WTC11 (cell line): ENCODE measurements at regions not wholly inside any gene's neighbourhood (a gene's known extent, or its start where the extent isn't known, plus 50 kb on each side); places are given as distances from the start of the nearest gene placed in this dataset.
"Not testable (repeated sequence)": the region's sequence is repeated elsewhere in the genome, so short reads cannot be mapped to it uniquely, and the experiment has no call there.

Experiments
- ATAC-seq: fragments of 200-7000 bp; cut with Tn5 transposase; 2 replicates; pipeline ENCODE4 v1.10.0; 2021; ENCODE audit warnings: mild to moderate bottlenecking, moderate library complexity
- CTCF ChIA-PET: fragments of 300-600 bp; sonication (Branson Sonifier 250); formaldehyde crosslinking; loops from one replicate; lab custom pipeline; 2021; ENCODE audit warnings: antibody characterized with exemption; lab: Charles Lee
- POLR2A ChIA-PET: fragments of 350-600 bp; sonication (Branson Sonifier 250); formaldehyde crosslinking; loops from one replicate; lab custom pipeline; 2021; ENCODE audit warnings: antibody characterized with exemption; lab: Charles Lee
- DNase-seq: peaks from one replicate; pipeline ENCODE4 v3.0.0; 2021; ENCODE audit warnings: low spot score
- H3K27ac Mint-ChIP-seq: 2 replicates; pipeline ENCODE4 v1.8.0; 2021; ENCODE audit warnings: mixed read lengths
- H3K27me3 Mint-ChIP-seq: 2 replicates; pipeline ENCODE4 v1.8.0; 2021; ENCODE audit warnings: low read depth, mild to moderate bottlenecking, moderate library complexity, mixed read lengths
- H3K36me3 Mint-ChIP-seq: 2 replicates; pipeline ENCODE4 v1.8.0; 2021; ENCODE audit warnings: mixed read lengths
- H3K4me1 Mint-ChIP-seq: 2 replicates; pipeline ENCODE4 v1.8.0; 2022; ENCODE audit warnings: mixed read lengths
- H3K4me3 Mint-ChIP-seq: 2 replicates; pipeline ENCODE4 v1.8.0; 2021; ENCODE audit warnings: mild to moderate bottlenecking, moderate library complexity, mixed read lengths
- H3K9me3 Mint-ChIP-seq: 2 replicates; pipeline ENCODE4 v1.8.0; 2021; ENCODE audit warnings: mixed read lengths
- ATF1 ChIP-seq: sonication (generic); formaldehyde crosslinking; IDR thresholded peaks from 2 replicates; pipeline ENCODE4 v1.8.1; 2023; ENCODE audit warnings: mild to moderate bottlenecking, moderate library complexity, missing genetic modification reagents
- CBFB ChIP-seq: sonication (generic); formaldehyde crosslinking; IDR thresholded peaks from 2 replicates; pipeline ENCODE4 v1.8.1; 2022; ENCODE audit warnings: mild to moderate bottlenecking, low read depth, missing genetic modification reagents
- ERG ChIP-seq: fragments of 250-450 bp; sonication (Bioruptor Pico); IDR thresholded peaks from 2 replicates; pipeline ENCODE4 v1.8.0; 2021; ENCODE audit warnings: mild to moderate bottlenecking
- SMAD3 ChIP-seq: sonication (generic); formaldehyde crosslinking; IDR thresholded peaks from 2 replicates; pipeline ENCODE4 v1.8.0; 2022; ENCODE audit warnings: missing genetic modification reagents, mild to moderate bottlenecking, borderline replicate concordance
- ZBTB43 ChIP-seq: sonication (generic); formaldehyde crosslinking; IDR thresholded peaks from 2 replicates; pipeline ENCODE4 v1.8.1; 2023; ENCODE audit warnings: mild to moderate bottlenecking, missing genetic modification reagents
- ZNF232 ChIP-seq: sonication (generic); formaldehyde crosslinking; IDR thresholded peaks from 2 replicates; pipeline ENCODE4 v1.8.0; 2022; ENCODE audit warnings: mild to moderate bottlenecking, missing genetic modification reagents
- TF ChIP-seq, protein P1 (sequence below): fragments of 250-450 bp; sonication (Bioruptor Pico); conservative IDR thresholded peaks from 2 replicates; pipeline ENCODE4 v1.9.0; 2021; ENCODE audit warnings: mild to moderate bottlenecking
- TF ChIP-seq, protein P2 (sequence below): sonication (generic); formaldehyde crosslinking; IDR thresholded peaks from 2 replicates; pipeline ENCODE4 v1.8.0; 2023; ENCODE audit warnings: missing genetic modification reagents, mild to moderate bottlenecking, borderline replicate concordance
- TF ChIP-seq, protein P3 (sequence below): sonication (generic); formaldehyde crosslinking; IDR thresholded peaks from 2 replicates; pipeline ENCODE4 v1.8.0; 2022; ENCODE audit warnings: mild to moderate bottlenecking, missing genetic modification reagents

DNA sequence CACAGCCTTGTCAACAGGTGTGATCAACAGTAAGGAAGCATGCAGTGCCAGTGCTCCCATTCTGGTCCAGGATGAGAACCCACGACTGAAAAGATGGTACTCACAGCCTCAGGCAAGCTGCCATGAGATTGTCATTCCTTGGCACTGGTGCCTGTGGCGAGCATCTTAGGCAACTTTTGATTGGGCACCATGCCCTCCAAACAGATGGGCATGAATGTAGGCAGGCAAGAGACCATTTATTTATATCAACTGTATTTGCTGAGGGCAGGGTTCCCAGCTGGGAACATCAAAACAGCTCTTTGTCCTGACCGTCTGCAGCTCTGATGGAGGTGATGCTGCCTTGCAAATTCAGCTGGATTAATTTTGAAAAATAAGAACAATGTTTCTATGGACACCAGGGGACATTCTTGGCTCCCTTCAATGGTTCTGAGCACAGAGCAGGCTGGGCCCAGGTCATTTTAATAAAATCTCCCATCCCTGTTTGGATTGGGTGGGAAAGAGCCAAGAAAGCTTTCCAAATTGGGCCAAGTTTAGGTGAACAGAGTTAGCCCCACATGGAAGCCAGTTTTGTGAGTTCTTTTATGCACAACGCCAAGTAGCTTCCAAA is 522.5 kb downstream of the RMST start (continued):
- TF ChIP-seq ZBTB43 (CRISPR knock-in tag) (no peak), ATF1 (CRISPR knock-in tag) (no peak)

DNA sequence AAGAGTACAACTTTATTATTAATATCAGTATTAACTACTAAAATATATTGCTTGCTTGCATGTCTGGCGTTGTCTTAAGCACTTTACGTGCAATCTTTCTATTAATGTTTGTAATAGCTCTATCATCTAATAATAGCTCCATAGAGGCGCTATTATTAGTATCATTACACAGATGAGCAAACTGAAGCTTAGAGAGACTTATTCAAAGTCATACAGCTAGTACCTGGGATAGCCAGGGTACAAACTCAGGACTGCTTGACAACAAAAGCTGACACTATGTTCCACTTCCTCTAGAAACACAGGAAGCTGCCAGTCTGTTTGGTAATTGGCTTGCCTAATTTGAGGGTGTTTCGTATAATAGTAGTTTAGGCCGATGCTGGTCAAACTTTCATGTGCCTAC is 523.2 kb downstream of the RMST start:
- H3K27me3 Mint-ChIP-seq = peaks cover 4% of the 10 kb centered on the region; the same call in 1 of the 2 replicates
- ChIA-PET CTCF (no interaction called here), POLR2A (no interaction called here)
- no peak for DNase-seq
- ATAC-seq = no peak
- no peaks in the 10 kb centered on the region for H3K36me3 Mint-ChIP-seq
- no peak for TF ChIP-seq SMAD3 (CRISPR knock-in tag)
- TF ChIP-seq, protein P1, sequence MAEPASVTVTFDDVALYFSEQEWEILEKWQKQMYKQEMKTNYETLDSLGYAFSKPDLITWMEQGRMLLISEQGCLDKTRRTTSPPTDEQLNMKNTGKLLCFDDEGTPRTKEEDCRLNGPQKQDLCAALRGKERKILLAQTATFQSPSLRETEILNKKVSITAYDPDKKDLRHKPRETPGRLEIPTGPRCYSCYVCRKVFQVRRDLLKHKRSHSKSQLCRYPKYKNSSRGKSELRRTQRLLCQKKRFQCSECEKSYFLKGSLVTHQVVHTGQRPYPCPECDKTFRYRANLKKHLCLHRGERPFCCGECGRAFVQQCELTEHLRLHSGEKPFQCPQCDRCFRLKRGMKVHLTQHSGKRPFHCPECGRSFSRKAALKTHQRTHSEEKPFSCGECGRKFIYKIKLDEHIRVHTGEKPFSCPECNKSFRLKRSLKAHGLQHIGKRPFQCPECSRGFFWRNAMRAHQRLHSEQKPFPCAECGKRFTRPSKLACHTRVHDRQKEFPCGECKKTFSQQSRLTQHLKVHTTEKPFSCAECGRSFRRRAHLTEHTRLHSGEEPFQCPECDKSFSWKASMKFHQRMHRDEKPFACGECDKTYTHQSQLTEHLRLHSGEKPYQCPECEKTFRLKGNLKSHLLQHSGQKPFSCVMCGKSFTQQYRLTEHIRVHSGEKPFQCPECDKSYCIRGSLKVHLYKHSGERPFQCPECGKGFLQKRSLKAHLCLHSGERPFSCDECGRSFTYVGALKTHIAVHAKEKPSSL (CRISPR knock-in tag) = no peak
- TF ChIP-seq ZNF232 = no peak
- TF ChIP-seq, protein P2, sequence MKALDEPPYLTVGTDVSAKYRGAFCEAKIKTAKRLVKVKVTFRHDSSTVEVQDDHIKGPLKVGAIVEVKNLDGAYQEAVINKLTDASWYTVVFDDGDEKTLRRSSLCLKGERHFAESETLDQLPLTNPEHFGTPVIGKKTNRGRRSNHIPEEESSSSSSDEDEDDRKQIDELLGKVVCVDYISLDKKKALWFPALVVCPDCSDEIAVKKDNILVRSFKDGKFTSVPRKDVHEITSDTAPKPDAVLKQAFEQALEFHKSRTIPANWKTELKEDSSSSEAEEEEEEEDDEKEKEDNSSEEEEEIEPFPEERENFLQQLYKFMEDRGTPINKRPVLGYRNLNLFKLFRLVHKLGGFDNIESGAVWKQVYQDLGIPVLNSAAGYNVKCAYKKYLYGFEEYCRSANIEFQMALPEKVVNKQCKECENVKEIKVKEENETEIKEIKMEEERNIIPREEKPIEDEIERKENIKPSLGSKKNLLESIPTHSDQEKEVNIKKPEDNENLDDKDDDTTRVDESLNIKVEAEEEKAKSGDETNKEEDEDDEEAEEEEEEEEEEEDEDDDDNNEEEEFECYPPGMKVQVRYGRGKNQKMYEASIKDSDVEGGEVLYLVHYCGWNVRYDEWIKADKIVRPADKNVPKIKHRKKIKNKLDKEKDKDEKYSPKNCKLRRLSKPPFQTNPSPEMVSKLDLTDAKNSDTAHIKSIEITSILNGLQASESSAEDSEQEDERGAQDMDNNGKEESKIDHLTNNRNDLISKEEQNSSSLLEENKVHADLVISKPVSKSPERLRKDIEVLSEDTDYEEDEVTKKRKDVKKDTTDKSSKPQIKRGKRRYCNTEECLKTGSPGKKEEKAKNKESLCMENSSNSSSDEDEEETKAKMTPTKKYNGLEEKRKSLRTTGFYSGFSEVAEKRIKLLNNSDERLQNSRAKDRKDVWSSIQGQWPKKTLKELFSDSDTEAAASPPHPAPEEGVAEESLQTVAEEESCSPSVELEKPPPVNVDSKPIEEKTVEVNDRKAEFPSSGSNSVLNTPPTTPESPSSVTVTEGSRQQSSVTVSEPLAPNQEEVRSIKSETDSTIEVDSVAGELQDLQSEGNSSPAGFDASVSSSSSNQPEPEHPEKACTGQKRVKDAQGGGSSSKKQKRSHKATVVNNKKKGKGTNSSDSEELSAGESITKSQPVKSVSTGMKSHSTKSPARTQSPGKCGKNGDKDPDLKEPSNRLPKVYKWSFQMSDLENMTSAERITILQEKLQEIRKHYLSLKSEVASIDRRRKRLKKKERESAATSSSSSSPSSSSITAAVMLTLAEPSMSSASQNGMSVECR (CRISPR knock-in tag) = no peak
- TF ChIP-seq, protein P3, sequence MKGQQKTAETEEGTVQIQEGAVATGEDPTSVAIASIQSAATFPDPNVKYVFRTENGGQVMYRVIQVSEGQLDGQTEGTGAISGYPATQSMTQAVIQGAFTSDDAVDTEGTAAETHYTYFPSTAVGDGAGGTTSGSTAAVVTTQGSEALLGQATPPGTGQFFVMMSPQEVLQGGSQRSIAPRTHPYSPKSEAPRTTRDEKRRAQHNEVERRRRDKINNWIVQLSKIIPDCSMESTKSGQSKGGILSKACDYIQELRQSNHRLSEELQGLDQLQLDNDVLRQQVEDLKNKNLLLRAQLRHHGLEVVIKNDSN (CRISPR knock-in tag) = no peak
- TF ChIP-seq CBFB (CRISPR knock-in tag) = no peak
- no peak for TF ChIP-seq ERG (CRISPR knock-in tag)
- H3K27ac Mint-ChIP-seq = no peak overlapping the region
- peaks cover 1% of the 10 kb centered on the region; the same call in 1 of the 2 replicates for H3K4me1 Mint-ChIP-seq
- H3K4me3 Mint-ChIP-seq = no peak overlapping the region
- peaks cover 8% of the 10 kb centered on the region for H3K9me3 Mint-ChIP-seq

DNA sequence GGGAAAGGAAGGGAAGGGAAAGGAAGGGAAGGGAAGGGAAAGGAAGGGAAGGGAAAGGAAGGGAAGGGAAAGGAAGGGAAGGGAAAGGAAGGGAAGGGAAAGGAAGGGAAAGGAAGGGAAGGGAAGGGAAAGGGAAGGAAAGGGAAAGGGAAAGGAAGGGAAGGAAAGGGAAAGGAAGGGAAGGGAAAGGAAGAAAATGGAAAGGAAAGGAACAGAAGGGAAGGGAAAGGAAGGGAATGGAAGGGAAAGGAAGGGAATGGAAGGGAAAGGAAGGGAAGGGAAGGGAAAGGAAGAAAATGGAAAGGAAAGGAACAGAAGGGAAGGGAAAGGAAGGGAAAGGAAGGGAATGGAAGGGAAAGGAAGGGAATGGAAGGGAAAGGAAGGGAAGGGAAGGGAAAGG is 526.0 kb downstream of the RMST start:
- H3K4me3 Mint-ChIP-seq, H3K27me3 Mint-ChIP-seq, CTCF ChIA-PET, POLR2A ChIA-PET, ATAC-seq, H3K36me3 Mint-ChIP-seq, H3K27ac Mint-ChIP-seq, H3K4me1 Mint-ChIP-seq, DNase-seq: not testable (repeated sequence)
- H3K9me3 Mint-ChIP-seq = peaks cover 21% of the 10 kb centered on the region
